Iris pigment epithelial cell (primary cell): ENCODE measurements at regions not wholly inside any gene's neighbourhood (a gene's known extent, or its start where the extent isn't known, plus 50 kb on each side); places are given as distances from the start of the nearest gene placed in this dataset.

Experiments used
- DNase-seq: peaks from one replicate; pipeline ENCODE4 v3.0.0-alpha.2; 2011; ENCODE audit warnings: low read depth

GRCh38 chr6:14431385-14432330 is 314.1 kb downstream of the CD83 start:
- DNase-seq, result no peak

GRCh38 chr6:14434916-14435690 is 317.5 kb downstream of the CD83 start:
- DNase-seq, result no peak

- no peak for DNase-seq
Measured at GRCh38 chr6:14436592-14437132, 319.1 kb downstream of the CD83 start.

- no peak for DNase-seq
Measured at GRCh38 chr6:14439419-14439818, 321.8 kb downstream of the CD83 start.

- no peak for DNase-seq
Measured at GRCh38 chr6:14440215-14440910, 322.8 kb downstream of the CD83 start.

GRCh38 chr6:14440940-14441781 is 323.6 kb downstream of the CD83 start:
- no peak for DNase-seq

GRCh38 chr6:14442242-14442641 is 324.7 kb downstream of the CD83 start:
- no peak for DNase-seq

GRCh38 chr6:14443629-14444268 is 326.2 kb downstream of the CD83 start:
- DNase-seq, result no peak

GRCh38 chr6:14444295-14444972 is 326.9 kb downstream of the CD83 start:
- no peak for DNase-seq

- no peak for DNase-seq
Measured at GRCh38 chr6:14447240-14447639, 329.7 kb downstream of the CD83 start.

GRCh38 chr6:14448246-14448645 is 330.7 kb downstream of the CD83 start:
- DNase-seq, result no peak

- no peak for DNase-seq
Measured at GRCh38 chr6:14450133-14450504, 332.5 kb downstream of the CD83 start.

GRCh38 chr6:14450578-14450977 is 333.0 kb downstream of the CD83 start:
- no peak for DNase-seq

GRCh38 chr6:14451594-14452374 is 334.2 kb downstream of the CD83 start:
- no peak for DNase-seq

GRCh38 chr6:14452567-14453527 is 335.3 kb downstream of the CD83 start:
- DNase-seq, result no peak

- DNase-seq, result no peak
Measured at GRCh38 chr6:14453712-14454472, 336.3 kb downstream of the CD83 start.

GRCh38 chr6:14454473-14454775 is 336.9 kb downstream of the CD83 start:
- DNase-seq, result no peak

GRCh38 chr6:14455427-14455826 is 337.9 kb downstream of the CD83 start:
- no peak for DNase-seq
